ENCODE measurements at regions not wholly inside any gene's neighbourhood (a gene's known extent, or its start where the extent isn't known, plus 50 kb on each side); places are given as distances from the start of the nearest gene placed in this dataset.

DNA sequence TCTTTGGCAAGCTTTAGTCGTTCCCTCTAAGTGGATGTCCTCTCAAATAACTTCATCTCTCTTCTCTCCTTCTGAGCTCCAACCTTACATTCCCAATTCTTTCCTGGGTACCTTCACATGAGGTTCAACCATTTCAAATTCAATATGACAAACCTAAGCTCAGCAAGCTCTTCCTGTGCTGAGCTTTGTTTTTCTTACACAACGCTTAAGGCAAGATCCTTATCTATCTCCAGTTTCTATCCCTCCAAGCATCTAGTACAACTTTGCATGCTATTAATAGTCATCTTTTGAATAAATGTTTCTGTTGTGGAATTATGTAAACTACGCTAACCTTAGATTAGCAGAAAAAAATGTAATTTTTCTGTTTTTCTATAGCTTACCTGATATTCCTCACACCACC is 63.7 kb upstream of the IFNG-AS1 start:
- no peak overlapping the region for H3K4me3 ChIP-seq (ENCODE audit: low read depth, low read length)
- CTCF ChIA-PET, result interaction anchor here (0.9 to 2.2 kb wide), 2 partner anchors 9 to 17 kb away, joined by 3 to 10 read pairs; no protein-coding TSS in a partner anchor
- POLR2A ChIA-PET, result no interaction called here
- no peak for TF ChIP-seq CTCF (IDR thresholded peaks at IDR 0.05; ENCODE audit: insufficient read depth, low read length, missing control alignments)
- DNase-seq (ENCODE audit: low read depth, low spot score), result no peak

GRCh38 chr12:67926063-67926462 is 63.2 kb upstream of the IFNG-AS1 start:
- ChIA-PET POLR2A (no interaction called here), CTCF (interaction anchor here (0.9 to 2.2 kb wide), 2 partner anchors 9 to 17 kb away, joined by 3 to 10 read pairs; no protein-coding TSS in a partner anchor)
- no peak for TF ChIP-seq CTCF (IDR thresholded peaks at IDR 0.05; ENCODE audit: insufficient read depth, low read length, missing control alignments)
- no peak for DNase-seq (ENCODE audit: low read depth, low spot score)
- H3K4me3 ChIP-seq (ENCODE audit: low read depth, low read length), result no peak overlapping the region

DNA sequence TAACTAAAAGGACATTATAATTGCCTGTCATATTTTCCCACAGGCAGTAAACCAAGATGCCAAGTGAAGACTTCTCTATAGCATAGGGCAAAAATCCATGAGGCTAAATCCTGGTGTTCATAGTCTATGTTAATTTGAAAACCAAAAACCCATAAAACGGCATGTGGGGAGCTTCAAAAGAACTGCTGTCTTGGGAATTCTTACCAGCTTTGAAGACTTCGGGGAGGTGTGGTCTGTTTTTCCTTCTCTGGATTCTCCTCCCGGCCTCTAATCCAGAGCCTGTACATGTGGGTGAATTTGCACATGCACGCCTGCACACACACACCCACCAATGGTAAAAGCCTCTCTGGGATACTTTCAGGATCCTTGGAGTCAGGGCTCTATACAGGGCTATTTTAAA is 61.9 kb upstream of the IFNG-AS1 start:
- DNase-seq (ENCODE audit: low read depth, low spot score), result no peak
- POLR2A ChIA-PET, result no interaction called here
- CTCF ChIA-PET, result interaction anchor here (0.6 to 2.2 kb wide), 6 partner anchors 8 to 571 kb away, joined by 3 to 10 read pairs (median 3); no protein-coding TSS in a partner anchor
- no peak overlapping the region for H3K4me3 ChIP-seq (ENCODE audit: low read depth, low read length)
- TF ChIP-seq CTCF (IDR thresholded peaks at IDR 0.05; ENCODE audit: insufficient read depth, low read length, missing control alignments), result no peak

- no peak for DNase-seq (ENCODE audit: low read depth, low spot score)
- no peak for TF ChIP-seq CTCF (IDR thresholded peaks at IDR 0.05; ENCODE audit: insufficient read depth, low read length, missing control alignments)
- H3K4me3 ChIP-seq (ENCODE audit: low read depth, low read length), result no peak overlapping the region
- POLR2A ChIA-PET, result no interaction called here
- CTCF ChIA-PET, result interaction anchor here (1.0 to 1.4 kb wide), 4 partner anchors 8 to 570 kb away, joined by 3 to 6 read pairs (median 3); no protein-coding TSS in a partner anchor
These were observed 61.4 kb upstream of the IFNG-AS1 start for GRCh38 chr12:67927815-67928214.

- no peak overlapping the region for H3K4me3 ChIP-seq (ENCODE audit: low read depth, low read length)
- no peak for TF ChIP-seq CTCF (IDR thresholded peaks at IDR 0.05; ENCODE audit: insufficient read depth, low read length, missing control alignments)
- ChIA-PET CTCF (interaction anchor here (1.0 to 1.9 kb wide), 4 partner anchors 11 to 18 kb away, joined by 3 to 9 read pairs (median 4); no protein-coding TSS in a partner anchor), POLR2A (no interaction called here)
- no peak for DNase-seq (ENCODE audit: low read depth, low spot score)
These were observed 60.4 kb upstream of the IFNG-AS1 start for GRCh38 chr12:67928621-67929383.

DNA sequence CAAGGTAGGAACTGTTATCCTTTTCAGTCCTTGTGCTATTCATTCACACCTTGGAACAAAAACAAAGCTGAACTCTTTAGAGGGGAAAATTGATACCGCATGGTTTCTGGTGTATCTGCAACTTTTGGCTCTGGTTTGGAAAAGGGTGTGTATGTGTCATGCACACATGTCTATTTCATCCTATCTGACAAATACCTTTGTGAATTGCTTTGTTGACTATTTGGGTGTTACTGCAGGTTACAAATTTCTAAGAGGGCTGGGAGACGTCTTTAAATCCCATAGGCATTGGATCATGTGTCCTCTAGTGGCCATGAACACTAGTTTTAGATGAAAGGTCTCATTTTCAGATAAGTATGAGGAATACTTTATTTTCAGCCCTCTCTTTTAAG is 59.9 kb upstream of the IFNG-AS1 start:
- ChIA-PET CTCF (interaction anchor here (1.1 to 1.9 kb wide), 2 partner anchors 11 to 14 kb away, joined by 3 to 9 read pairs; no protein-coding TSS in a partner anchor), POLR2A (no interaction called here)
- H3K4me3 ChIP-seq (ENCODE audit: low read depth, low read length), result no peak overlapping the region
- no peak for TF ChIP-seq CTCF (IDR thresholded peaks at IDR 0.05; ENCODE audit: insufficient read depth, low read length, missing control alignments)
- DNase-seq (ENCODE audit: low read depth, low spot score), result no peak

Measured in AG04449 (cell line).